ENCODE measurements at regions not wholly inside any gene's neighbourhood (a gene's known extent, or its start where the extent isn't known, plus 50 kb on each side); places are given as distances from the start of the nearest gene placed in this dataset.

DNA sequence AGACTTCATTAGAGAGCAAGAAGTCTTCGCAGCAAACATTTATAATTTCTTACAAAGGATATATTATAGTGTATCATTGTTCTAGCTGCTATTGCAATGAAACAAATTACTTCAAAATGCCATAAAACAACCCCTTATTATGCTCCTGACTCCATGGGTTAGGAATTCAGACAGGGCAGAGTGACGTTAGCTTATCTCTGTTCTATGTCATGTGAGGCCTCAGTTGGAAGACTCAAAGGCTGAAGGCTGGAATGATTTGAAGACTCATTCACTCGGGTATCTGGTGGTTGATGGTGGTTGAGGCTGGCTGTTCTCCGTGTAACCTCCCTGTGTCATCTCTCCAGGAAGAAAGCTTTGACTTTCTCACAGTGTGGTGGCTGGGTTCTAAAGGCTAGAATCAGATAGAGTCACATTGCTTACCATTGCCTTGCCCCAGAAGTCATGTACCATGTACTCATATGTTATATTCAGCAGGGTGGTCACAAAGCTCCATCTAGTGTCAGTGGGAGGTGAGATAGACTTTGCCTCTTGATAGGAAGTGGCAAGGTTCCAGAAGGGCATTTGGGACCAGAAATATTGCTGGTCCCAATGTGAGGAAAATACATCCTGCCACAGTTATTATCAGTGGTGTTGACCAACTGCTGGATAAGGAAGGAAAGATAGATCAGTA lies 226.9 kb downstream of the TMEM38B start:
- peak; percentile 19 for DNase-seq

DNA sequence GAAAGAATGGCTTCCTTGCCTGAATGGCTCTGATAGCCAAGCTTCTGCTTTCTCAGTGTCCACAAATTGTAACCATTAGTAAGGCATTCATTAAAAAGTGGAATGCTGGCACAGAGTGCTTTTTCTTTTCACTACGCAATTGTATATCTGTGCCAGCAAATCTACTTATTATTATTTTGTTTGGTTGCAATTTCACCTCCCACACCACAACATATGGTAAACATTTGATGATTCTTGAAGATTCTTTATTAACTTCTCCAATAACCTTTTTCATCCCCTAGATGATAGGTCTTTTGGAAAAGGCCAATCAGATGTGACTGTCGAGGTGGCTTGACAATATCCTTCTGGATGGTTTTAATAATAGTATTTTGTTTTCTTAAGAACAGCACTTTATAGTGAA lies 234.1 kb downstream of the TMEM38B start:
- no peak for DNase-seq

DNA sequence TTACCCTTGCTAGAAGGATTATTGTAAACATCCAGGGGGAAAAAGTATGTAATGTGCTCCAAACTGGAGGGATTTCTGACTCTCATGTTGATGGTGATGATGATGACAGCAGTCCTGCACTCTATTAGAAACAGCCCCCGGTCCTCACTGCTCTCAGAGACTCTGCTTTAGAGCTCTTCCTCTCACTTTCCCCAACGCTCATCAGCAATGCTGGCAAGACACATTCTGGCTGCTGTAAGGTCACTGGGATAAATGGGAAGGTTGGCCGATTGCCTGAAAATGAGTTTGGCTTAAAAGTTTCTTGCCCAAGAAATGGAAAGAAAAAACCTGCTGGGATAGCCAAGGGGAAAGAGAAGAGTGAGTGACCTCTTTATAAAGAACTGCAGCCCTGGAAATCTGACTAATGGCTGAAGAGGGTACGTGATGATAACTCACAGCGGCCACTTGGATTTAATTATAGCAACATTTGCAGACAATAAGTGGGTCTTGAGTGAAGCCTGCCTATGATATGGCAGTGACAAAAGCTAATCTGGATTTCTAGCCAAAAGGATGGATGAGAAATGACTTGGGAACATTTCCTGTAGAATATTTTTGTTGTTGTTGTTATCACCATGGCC lies 235.8 kb downstream of the TMEM38B start:
- DNase-seq: peak; percentile 56

DNA sequence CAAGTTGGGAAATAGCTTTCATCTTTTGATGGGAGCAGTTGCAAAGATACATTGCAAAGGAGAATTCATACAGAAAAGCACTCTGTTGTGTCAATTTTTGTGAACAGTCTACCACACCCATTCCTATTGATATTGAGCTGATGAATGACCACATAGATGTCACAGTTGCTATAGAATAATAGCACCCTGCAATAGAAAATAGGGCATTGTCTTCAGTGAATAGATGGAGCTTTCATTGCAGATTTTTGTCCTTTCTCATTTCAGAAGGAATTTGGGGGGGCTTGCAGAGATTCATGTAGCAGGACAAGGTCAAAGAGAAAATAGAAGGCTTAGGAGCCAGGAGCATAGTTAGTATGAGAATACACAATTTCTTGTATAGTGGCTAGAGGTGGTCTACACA lies 237.9 kb downstream of the TMEM38B start:
- no peak for DNase-seq

DNA sequence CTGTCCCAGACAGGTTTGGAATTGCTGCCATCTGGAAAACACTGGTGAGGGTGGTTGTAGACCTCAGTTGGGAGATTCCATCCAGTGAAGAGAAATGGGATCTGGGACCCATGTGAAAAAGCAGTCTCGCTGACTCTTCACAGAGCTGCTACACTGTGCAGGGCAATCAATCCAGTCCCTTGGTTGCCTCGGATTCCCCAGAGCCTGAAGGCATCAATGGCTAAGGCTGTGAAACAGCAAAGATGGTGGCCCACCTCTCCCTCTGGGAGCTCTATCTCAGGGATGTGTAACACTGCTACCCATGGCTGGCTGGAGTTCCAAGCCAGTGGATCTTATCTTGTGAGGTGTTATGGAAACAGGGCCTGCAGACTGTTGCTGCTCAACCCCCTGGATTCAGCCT lies 256.1 kb downstream of the TMEM38B start:
- DNase-seq: no peak

DNA sequence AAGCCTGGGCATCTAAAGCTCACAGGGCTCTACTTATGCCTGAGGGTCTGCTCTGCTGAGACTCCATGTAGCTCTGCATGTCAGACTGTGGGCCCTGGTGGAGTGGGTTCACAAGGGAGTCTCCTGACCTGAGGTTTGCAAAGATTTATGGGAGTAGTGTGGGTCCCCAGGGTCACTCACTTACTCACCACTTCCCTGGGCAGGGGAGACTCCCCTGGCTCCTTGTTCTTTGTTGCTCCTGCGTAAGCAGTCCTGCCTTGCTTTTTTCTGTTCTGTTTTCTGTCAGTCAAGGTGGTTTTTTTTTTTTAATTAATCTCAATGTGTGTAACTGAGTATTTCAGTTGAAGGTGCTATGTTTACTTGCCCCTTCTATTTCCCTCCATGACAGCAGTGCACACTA lies 256.6 kb downstream of the TMEM38B start:
- DNase-seq: no peak

DNA sequence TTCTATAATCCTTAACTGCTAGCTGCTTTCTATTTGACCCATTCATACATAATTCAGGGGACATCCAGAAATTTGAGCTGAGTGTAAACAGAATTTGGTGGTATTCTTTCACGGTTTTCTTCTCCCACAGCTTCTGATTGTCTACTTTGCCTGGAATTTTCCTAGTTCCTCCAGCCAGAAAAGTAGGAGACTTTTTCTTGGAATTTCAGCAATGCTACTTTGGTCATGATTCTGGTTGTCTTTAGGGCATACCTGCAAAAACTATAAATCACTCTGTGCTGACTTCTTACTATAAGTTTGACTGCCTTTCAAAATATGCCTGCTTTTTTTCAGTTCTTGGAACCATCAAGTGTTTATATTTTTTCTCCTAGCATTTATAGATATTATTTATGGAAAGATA lies 260.2 kb downstream of the TMEM38B start:
- DNase-seq: no peak

DNA sequence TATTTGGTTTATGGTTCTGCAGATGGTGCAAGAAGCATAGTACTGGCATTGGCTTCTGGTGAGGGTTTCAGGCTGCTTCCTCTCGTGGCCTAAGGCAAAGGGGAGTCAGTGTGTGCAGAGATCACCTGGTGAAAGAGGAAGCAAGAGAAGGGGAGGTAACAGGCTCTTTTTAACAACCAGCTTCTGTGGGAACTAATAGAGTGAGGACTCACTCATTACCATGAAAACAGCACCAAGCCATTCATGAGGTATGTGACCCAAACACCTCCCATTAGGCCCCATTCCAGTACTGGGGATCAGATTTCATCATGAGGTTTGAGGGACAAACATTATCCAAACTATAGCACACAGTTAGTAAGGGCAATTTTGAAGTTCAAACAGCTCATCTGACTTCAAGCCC lies 263.5 kb downstream of the TMEM38B start:
- no peak for DNase-seq

DNA sequence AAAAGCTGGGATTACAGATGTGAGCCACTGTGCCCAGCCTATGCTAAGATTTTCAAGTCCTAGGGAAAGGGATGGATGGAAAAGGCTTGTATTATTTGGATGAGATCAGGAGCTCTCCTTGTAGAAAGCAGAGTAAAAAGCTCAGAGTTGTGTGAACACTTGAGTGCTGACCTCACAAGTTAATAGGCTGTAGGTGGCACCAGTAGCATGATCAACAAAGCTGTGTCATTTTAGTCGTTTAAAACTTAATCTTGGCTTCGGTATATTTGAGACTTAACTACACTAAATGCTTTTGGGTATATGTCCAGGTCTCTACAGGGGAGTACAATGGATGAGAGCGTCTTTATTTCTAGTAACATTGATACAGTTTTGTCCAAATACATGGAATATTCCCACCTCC lies 264.2 kb downstream of the TMEM38B start:
- no peak for DNase-seq

DNA sequence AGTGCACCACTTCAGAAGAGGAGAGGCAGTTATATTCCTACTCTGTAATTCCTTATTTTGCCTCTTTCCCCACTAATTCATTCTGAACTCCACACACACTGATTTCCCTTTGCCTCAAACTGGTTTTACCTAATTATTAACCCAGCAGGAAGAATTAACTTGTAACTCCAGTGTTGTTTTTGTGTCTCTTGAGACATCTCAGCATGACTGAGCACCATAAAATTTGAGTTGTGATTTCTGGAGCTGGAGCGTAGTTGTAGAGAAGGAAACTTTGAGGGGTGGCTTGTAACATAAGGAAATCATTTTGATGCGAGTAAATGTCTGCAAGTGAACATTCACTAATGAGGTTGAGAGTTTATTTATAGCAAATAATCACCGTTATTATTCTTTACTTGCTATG lies 265.2 kb downstream of the TMEM38B start:
- no peak for DNase-seq

DNA sequence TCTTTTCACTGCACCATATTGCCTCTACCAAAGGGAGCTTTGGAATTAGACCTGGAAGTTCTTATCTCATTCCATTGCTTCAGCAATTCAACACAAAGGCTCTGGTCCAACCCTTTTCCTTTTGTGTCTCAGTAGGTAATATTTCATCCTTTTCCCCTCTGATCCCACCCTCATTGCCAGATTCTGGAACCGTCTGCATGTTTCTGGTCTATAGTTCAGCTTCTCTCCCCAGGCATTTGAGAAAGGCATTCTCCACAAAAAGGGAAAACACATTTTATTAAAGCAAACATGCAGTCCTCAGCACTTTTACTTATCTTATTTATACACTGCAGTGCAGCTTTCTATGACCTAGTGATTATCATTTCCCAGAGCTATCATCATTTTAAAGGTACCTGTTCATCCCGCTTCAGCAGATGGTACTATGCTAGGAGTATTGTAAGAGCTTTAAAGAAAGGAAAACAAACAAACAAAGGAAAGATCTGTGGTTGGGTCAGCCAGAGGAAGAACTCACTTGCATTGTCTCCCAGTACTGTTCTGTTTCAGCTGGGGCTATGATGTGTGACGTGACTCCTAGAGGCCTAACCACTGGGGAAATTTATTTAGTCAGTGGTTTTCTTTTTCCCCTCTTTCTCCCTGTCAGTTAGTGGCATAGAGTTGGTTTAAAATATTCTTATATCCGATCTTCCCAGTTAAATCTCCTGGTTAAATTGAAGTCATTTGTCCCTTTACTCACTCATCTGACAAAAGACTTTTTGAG lies 269.2 kb downstream of the TMEM38B start:
- no peak for DNase-seq

DNA sequence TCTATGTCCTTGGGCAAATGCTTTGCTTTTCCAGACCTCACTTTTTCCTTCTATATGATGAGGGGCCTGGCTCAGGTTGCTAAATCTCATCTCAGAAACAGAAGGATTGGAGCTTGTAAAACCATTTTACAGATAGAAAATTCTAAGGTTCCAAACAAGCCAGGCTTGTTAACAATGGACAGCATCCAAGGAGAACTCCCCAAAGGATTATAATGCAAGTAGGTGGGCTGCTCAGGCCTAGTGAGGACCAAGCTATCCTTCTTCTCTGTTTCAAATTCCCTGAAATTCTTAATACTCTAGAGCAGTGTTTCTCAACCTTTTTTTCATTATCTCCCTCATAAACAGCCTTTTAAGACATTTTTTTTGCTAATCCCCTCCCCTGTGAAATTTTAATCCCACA lies 269.8 kb downstream of the TMEM38B start:
- no peak for DNase-seq

DNA sequence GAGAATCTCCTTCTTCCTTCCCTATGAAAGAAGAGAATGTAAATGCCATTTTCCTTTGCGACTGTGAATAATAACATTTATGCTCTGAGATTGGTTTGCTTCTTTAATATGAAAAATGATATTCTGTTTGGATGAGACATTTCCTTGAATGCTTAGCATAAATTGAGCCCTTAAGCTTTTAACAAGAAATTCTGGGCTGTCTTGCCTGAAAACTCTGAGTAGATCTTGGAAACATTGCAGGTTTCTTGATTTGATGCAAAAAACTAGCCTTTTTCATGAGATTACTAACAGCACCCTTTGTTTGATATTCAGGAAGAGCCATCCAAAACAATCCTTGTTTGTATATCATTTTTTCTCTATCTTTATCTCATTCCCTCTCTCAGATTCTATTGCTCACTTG lies 272.5 kb downstream of the TMEM38B start:
- no peak for DNase-seq

DNA sequence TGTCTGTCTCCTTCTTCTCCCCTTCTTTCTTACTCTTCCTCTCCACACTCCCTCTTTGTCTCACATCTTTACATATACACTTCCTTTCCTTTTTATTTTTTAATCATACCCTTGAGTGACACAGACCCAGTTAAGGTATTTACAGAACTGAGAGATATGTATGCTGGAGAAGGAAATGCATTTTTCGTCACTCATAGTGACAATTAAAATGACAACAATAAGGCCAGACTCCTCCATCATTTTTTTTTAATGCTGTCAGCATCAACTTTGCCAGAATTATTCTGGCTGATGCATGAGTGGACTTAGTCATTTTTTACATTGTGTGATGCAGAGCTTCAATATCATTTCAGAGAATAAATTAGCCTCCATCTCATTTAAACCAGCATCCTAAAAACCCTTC lies 272.9 kb downstream of the TMEM38B start:
- no peak for DNase-seq

DNA sequence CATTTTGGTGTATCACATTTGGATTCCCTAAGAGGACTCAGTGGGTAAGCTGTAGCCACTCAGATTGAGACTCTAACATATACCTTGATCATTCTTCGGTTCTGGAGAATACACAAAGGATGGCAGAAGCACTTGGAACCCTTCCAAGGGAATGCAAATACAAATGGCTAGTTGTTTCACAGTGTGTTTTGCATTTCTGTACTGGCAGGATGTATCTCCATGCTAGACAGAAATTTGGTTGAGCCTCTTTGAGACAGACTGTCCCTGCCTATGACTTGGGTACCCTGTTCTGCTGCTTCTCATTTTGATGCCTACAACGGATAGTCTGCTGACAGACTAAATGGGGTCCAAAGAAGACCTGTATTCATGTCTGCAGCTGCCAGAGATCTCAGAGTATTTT lies 273.5 kb downstream of the TMEM38B start:
- no peak for DNase-seq

DNA sequence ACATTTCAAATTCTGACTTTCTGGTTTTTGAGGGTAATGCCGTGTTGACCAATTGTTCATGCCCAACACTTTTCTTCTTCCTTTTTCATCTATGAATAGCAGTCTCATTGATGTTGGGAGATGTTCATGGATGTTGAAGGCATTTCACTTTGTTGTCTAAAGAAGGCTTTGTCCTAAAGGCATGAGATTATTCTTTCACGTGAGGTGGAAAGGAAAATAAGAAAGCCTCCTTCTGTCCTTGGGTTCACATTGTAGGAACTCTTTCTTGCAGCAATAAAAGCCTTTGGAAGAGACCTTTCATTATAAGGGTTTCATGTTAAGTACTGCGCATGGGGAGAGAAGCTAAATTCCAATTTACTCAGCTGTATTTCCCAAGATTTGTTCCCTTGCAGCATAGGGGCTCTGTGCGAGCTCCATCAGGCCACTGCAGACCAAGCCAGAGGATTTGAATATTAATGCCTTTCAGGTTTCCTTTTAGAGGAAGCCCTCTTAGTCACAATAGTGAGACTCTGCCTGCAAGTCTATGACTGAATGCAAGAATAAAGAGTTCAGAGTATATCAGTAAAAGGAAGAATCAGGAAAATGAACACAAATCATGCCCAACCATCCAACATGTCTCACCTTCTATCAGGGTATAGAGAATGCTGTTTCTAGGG lies 274.6 kb downstream of the TMEM38B start:
- DNase-seq: no peak

DNA sequence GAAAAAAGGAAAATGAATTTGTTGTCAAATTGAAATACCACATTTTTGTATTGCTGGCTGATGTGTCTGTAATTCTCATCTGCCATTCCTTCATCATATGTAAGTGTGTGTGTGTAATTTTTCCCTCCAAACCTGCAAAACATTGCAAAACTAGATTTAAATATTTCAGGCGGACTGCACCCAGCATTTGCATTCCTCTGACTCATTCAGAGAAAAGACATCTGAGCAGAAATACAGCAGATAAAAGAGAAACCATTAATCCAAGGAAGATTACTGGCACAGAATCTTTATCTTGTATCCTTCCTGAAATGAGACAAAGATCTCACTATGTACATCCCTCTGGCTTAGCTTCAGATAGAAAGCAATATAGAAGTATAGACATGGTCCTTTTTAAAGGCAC lies 275.3 kb downstream of the TMEM38B start:
- peak; percentile 67 for DNase-seq

DNA sequence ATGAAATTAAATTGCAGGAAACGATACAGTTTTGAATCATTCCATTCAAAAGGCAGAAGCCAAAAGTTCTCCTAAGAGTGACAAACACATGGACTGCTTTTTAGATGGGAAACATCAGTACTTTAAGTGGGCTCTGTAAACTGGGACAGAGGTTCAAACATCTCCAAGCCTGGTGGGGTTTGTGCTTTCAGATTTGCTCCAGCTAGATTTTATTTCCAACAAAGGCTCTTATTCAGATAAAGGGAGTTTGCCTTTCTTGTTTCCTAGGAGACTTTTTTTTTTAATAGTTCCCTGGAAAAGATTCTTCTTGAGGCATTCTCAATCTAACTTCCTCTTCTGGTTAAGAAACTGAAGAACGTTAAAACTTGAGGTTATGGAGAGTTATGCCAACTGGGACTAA lies 277.6 kb downstream of the TMEM38B start:
- DNase-seq: no peak

DNA sequence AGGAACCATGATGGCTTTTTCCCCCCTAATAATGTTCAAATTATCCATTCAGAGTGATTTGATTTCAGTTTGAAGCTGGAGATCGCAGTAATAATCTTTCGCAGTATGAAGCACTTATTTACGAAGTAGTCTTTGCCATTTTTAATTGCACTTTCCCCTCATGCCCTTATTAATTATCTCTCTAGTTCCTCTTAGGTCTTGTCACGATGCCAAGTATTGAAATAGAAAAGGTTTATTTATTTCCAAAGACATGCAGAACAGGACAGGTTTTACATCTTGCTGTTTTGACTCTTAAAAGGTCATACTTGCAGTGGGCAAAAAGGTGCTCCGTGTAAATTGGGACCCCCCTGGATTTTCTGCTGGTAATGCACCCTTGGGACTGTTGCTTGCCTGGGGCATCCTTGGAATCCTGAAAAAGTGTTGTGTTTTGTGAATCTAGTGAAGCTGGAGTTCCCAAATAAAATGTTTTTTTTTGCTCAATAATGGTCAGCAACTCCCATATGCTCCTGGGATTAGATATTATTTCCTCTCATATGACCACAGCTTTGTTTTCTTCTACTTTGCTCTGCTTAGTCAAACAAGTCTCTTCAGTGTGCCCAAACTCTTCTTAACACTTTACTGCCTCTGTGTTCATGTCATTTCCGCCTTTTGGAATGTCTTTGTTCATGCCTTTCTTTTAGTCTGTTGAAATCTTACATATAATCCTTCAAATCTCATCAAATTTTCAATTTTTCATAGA lies 278.3 kb downstream of the TMEM38B start:
- no peak for DNase-seq

DNA sequence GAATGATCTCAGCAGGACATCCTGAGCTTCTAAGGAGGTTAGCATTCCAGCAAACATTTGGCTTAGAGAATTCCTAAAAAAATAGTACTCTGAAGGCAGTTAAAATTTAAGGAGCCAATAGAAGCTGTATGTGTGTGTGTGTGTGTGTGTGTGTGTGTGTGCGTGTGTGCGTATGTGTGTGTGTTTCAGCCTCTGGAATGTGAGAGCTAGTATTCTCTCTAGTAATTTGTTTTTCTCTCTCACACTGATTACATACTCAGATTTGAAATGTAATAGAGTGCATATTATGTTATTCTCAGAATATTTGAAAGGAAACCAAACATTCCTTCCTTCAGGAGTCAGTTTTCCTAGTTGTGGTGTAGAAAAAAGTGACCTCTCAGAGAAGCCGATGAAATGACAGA lies 279.6 kb downstream of the TMEM38B start:
- DNase-seq: peak; percentile 97

DNA sequence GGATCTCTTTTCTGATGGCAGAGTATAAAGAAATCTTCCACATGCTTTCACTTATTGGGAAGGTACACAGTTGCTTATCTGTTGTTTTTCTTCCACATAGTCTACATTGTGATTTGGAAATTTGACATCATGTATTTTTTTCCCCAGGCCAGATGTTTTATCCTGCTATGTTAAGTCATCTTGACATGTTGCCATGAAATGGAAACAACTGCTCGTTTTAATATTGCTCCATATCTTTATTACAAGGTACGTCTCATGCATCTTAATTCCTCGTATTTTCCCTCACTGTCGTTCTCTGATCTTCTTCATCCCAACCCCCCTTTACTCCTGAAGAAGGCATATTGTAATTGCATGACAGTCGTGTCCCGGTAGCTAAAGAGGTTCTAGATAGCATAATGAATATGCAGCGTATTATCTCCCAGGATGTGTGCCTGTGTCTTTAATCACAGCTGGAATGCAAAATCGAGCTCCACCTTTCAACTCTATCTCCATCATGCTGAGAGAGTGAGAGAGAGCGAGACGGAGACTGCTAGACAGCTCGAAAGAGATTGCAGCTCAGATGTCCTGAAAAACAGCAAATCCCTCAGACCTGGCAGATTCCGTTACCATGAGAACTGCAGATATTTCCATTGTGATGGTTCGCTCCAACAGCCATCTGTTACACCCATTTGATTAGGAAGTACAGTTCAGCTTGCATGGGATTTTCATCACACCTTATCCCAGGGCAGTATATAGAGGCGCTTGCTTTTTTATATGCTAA lies 281.7 kb downstream of the TMEM38B start:
- DNase-seq: peak; percentile 58

DNA sequence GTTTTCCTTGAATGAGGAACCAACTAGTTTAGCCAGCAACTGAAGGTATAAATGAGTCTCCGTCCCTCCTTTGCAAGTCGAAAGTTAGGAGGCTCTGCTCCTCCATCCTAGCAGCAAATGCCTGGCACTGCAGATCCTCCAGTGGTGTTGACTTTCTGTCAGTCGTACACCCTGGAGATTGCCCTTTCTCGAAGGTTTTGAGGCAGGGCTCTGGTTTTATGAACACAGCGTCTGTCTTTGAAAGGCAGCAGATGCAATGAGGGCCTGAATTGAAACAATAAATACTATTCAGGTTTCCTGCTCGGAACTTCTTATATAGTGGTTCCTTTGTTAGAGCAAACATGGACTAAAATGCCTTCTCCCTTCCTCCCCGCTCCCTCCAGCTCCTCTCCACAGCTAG lies 284.0 kb downstream of the TMEM38B start:
- DNase-seq: no peak

Measured in fibroblast of upper back skin (primary cell).